HG02943 (cell line): ENCODE measurements at regions not wholly inside any gene's neighbourhood (a gene's known extent, or its start where the extent isn't known, plus 50 kb on each side); places are given as distances from the start of the nearest gene placed in this dataset.
"Not testable (repeated sequence)": the region's sequence is repeated elsewhere in the genome, so short reads cannot be mapped to it uniquely, and the experiment has no call there.

Source experiments
- ATAC-seq: cut with Tn5 transposase; IDR thresholded peaks from one replicate; pipeline ENCODE4 v1.9.1; 2021; ENCODE audit warnings: mild to moderate bottlenecking, low read depth, moderate library complexity; ENCODE audit not compliant: unreplicated experiment

DNA sequence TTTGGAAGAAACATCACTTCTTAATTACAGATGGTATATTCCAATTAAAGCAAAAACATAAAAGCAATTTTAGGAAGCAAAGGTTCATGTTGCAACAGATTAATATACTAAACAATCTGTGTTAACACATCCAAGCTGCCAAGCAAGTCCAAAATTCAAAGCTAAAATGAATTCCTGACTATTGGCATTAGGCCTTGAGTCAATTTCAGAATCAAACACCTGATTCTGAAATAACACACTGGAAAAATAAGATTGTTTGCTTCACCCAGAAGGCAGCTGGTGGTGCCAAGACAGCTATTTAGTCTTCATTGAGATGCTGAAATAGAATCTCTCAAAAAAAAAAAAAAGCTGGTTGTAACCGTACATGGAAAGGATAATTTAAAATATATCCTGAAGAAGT lies 465.6 kb downstream of the SOCS6 start:
- ATAC-seq: no peak

DNA sequence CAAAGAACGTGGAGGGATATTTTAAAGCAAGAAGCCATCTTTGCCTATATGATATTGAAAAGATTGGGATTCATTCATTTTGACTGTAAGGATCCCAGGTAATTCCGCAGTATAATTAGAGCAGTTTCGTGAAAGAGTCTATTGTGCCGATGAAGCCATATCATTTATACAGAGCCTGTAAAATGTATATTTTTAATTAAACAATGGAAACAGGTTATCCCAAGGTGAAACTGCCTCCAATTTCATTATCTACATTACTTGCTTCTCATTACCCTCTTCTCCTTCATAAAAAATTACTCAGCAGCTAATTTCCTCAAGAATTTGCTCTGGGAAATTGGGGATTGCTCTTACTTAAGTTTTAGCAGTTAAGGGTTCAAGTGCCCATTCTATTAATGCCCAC lies 444.1 kb downstream of the SOCS6 start:
- no peak for ATAC-seq

DNA sequence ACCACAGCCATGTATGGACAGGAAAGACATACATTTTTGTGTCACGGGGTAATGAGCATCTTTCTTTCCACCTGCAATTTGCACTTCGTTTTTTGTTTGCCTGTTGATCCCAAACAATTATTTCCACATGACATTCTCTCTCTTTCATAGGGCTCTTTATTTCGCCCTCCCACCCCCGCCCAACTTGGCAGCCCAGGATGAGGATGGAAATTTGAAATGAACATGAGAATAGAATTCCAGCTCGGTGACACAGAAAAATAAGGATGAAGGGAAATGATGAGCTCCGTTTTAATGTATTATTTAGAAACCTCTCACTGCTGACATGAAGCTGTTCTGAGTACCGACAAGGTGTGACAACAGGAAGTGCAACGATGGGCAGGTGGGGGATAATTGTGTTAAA lies 443.3 kb downstream of the SOCS6 start:
- ATAC-seq: no peak

DNA sequence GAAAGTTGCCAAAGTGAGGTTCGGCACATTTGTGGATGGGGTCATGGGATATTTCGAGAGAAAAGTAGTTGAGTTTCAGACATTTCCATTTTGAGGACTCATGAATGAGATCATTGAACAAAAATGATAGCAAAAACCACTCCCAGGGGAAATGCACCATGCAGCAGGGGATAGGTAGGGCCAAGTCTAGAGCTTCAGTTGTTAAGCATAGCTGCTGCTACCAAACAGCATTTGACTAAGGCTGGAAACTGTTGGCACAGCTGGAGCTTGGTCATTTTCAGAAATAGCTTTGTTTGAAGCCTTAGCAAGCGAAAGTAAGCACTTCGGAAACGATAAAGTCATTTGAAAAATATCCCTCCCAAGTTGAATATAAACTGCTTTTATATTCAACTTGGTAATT lies 431.8 kb downstream of the SOCS6 start:
- ATAC-seq: no peak

- no peak for ATAC-seq
Observed at GRCh38 chr18:70709720-70710119, 420.9 kb downstream of the SOCS6 start.

DNA sequence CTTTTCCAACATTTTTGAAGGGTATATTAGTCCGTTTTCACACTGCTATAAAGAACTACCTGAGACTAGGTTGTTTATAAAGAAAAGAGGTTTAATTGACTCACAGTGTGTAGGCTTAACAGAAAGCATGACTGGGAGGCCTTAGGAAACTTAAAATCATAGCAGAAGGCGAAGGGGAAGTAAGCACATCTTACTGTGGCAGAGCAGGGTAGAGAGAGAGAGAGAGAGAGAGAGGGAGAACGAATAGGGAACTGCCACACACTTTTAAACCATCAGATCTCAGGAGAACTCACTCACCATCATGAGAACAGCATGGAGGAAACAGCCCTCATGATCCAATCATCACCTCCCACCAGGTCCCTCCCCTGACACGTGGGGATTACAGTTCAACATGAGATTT lies 420.3 kb downstream of the SOCS6 start:
- no peak for ATAC-seq

DNA sequence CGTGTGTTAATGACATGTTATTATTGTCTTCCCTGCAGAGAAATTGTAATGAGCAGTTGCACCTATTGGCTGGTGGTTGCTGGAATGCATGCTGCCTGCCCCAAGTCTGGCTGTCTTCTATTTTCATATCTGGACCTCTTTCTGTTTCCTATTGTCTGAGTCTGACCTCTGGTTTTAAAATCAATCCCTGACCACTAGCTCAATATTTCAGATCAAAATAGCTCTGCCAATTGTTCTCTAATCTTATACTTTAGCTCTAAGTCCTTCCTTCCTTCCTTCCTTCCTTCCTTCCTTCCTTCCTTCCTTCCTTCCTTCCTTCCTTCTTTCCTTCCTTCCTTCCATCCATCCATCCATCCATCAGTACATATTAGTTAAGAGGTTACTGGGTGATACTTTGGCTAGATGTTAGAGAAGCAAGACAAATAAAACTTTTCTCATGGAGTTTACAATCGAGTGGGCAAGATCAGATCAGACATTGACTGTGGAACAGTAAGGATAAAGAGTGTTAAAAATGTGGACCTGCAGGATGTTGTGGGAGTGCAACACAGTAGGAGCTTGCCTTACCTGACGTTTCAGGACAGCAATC lies 417.1 kb downstream of the SOCS6 start:
- no peak for ATAC-seq

DNA sequence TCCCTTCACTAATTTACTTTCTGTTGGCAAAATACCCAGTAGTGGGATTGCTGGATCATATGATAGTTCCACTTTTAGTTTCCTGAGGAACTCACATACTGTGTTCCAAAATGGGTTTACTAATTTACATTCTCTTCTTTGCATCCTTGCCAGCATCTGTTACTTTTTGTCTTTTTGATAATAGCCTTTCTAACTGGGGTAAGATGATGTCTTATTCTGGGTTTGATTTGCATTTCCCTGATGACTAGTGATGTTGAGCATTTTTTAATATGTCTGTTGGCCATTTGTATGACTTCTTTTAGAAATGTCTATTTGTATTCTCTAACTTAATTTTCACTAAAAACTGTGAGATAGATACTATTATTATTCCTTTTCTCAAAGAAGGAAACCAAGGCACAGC lies 411.7 kb downstream of the SOCS6 start:
- ATAC-seq: no peak

DNA sequence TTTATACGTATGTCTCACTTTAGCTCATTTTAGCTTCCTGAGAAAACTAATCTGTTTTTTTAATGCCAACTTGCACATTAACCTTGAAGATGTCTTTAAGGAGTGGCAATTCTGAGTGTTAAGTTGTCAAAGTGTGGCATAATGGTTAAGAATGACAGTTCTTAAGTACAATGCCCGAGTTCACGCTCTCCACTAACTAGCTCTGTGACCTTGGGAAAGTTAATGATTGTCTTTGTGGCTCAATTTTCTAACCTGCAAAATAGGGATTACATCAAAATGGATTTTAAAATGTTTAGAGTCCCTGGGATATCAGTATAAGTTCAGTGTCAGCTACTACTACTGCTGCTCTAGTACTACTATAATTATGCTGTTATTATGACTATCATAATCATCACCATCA lies 409.7 kb downstream of the SOCS6 start:
- ATAC-seq: no peak

GRCh38 chr18:70693246-70693645 lies 404.4 kb downstream of the SOCS6 start:
- ATAC-seq: no peak

GRCh38 chr18:70689765-70690164 lies 400.9 kb downstream of the SOCS6 start:
- ATAC-seq: not testable (repeated sequence)

DNA sequence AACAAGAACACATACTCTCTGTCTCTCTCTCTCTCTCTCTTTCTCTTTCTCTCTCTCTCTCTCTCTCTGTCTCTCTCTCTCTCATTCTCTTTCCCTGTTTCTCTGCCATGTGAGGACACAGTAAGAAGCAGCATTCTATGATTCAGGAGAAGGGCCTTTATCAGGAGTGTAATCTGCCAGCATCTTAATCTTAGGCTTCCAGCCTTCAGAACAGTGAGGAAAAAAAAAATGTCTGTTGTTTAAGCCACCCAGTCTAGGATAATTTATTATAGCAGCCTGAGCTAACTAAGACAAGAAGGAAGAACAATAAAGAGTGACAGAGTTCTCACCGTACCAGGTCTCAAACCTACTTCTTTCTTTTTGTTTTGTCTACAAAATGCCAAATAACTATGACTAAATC lies 399.4 kb downstream of the SOCS6 start:
- ATAC-seq: no peak

GRCh38 chr18:70684821-70685220 lies 396.0 kb downstream of the SOCS6 start:
- ATAC-seq: no peak

DNA sequence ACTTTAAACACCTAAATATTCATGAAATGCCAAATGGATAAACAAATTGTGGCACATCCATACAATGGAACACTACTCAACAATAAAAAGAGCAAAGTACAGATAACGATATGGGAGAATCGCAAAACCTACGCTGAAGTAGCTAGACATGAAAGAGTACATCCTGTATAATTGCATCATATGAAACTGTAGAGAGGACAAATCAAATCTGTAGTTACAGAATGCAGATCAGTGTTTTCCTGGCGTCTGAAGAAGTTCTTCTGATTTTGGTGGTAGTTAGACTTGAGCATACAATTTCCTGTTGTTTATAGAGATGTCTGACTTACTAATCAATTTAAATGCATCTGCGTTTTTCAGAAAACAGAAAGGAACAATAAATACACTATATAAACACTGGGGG lies 394.4 kb downstream of the SOCS6 start:
- ATAC-seq: no peak

DNA sequence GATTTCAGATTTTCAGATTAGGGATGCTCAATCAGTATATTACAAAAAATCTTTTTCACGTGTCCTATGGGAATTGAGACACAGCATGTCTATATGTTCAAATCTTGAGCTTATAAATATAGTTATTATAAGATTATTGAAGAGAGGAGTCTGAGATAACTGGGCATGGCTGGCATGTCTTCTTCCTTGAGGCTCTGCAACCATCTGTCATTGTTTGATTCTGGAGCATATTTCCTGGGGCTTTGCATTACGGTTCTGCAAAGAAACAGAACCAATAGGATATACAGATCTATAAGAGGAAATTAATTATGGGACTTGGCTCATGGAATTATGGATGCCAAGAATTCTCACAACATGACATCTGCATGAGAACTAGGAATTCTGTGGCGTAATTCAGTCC lies 386.1 kb downstream of the SOCS6 start:
- no peak for ATAC-seq

GRCh38 chr18:70673831-70674230 lies 385.0 kb downstream of the SOCS6 start:
- no peak for ATAC-seq

GRCh38 chr18:70672581-70672980 lies 383.7 kb downstream of the SOCS6 start:
- ATAC-seq: no peak

- ATAC-seq: no peak
Observed at GRCh38 chr18:70671889-70672565, 383.2 kb downstream of the SOCS6 start.

- ATAC-seq: no peak
Observed at GRCh38 chr18:70666936-70667335, 378.1 kb downstream of the SOCS6 start.

GRCh38 chr18:70663141-70663540 lies 374.3 kb downstream of the SOCS6 start:
- no peak for ATAC-seq

- no peak for ATAC-seq
Observed at GRCh38 chr18:70662588-70662987, 373.7 kb downstream of the SOCS6 start.

DNA sequence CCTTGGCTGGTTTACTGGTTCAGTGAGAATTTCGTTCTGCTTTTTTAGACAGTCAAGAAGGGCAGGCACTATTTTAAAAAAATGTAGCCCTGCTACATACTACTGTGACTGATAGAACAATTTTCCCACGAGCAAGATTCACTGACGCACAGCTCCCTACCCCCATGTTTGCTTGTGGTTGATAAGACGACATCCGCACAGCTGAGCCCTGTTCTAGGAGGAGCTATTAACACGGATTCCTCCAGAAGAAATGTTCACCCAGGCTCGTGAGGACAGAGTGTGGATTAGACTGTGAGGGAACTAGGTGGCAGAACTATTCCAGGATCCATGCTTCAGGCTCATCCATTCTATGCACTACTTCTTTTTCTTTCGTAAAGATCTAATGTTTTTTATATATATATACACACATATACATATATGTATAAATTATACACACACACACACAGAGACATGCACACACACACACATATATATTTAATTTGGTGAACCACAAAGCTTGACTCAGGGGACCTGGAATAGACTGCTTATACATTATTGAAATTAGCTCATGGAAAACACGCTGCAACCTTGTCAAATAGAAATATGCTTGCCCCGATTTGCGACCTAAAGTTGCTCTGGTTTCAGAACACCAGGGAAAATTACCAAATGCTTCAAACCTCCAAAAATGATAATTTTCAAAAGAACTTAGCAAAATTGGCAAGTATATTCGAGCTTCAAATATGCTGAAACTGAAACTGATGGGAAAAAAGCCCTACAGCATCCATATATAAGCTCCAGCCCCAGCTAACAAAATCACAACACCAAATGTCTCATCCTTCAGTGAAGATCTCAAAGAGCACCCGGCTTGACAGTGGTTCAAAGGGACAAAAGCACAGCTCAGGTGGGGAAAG lies 370.4 kb downstream of the SOCS6 start:
- no peak for ATAC-seq
